Fibroblast of the aortic adventitia (primary cell): ENCODE measurements at regions not wholly inside any gene's neighbourhood (a gene's known extent, or its start where the extent isn't known, plus 50 kb on each side); places are given as distances from the start of the nearest gene placed in this dataset.

ENCODE experiments used
- DNase-seq: peaks from one replicate; pipeline ENCODE4 v3.0.0-alpha.2; 2010; ENCODE audit warnings: low read depth
- H3K4me3 ChIP-seq: 2 replicates; pipeline ENCODE4 v1.5.1; 2011; ENCODE audit warnings: low read depth, mild to moderate bottlenecking, control low read depth, low read length, moderate library complexity
- CTCF ChIP-seq: IDR thresholded peaks from 2 replicates; pipeline ENCODE4 v1.5.1; 2011; ENCODE audit warnings: mild to moderate bottlenecking, low read length, control low read depth, inconsistent platforms; ENCODE audit not compliant: insufficient read depth

GRCh38 chr5:15117688-15118087 is 246.1 kb upstream of the ANKH start:
- no peak for TF ChIP-seq CTCF
- DNase-seq = no peak
- H3K4me3 ChIP-seq = no peak overlapping the region

DNA sequence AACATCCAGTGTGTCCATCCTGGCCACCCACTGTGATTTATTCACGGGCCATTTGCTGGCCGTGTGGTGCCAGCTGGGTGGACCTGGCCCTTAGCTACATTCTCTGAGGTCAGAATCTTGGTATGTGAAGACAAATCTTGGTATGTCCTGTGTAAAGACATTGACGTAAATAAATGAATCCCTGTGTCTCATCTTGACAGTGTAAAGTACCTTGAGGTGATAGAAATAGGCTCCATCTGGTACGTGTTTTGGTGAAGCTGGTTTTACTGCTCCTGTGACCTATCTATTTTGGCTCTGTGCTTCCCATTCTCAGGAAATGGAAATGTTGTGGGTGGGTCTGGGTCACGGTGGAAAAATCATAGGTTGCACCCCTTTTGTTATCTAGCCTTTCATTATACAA is 245.4 kb upstream of the ANKH start:
- no peak for DNase-seq
- no peak overlapping the region for H3K4me3 ChIP-seq
- TF ChIP-seq CTCF = no peak

- no peak for DNase-seq
- no peak overlapping the region for H3K4me3 ChIP-seq
- TF ChIP-seq CTCF = no peak
These were observed 235.1 kb upstream of the ANKH start for GRCh38 chr5:15106530-15107283.

- TF ChIP-seq CTCF = peak; percentile 86
- H3K4me3 ChIP-seq = no peak overlapping the region
- peak; percentile 60 for DNase-seq
These were observed 234.3 kb upstream of the ANKH start for GRCh38 chr5:15105799-15106393.

DNA sequence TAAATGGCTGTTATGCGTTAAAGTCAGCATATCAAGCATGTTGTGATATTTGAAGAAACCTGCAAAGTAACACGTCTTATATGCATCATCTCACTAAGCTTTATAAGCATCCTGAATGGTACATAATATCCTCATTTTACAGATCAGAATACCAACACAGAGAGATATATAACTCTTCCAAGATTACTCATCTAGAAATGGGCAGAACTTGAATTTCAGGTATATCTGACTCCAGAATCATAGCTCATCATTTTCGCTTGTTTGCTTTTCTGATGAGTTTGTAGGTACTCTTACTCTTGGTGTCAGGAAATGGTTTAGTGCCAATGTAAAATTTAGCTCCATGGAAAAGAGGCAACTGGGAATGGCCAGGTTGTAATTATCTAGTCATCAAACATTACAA is 232.3 kb upstream of the ANKH start:
- no peak overlapping the region for H3K4me3 ChIP-seq
- no peak for TF ChIP-seq CTCF
- no peak for DNase-seq

DNA sequence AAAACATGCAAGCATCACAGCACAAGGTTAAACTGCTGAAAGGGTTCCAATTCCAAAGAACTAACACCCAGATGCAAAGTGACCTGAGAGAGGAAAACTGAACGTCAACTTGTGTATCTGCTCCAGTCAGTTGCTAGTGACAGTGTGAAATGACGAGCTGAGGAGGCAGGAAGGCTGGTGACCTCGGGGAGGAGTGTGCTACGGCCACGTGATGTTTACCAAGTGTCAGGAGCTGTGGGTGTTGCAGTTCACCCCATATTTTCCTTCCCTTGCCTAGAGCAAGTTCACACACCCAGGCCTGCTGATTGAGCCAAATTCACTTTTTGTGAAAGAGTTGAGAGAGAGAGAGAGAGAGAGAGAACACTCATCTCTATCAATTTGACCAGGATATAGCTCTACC is 231.6 kb upstream of the ANKH start:
- H3K4me3 ChIP-seq = no peak overlapping the region
- TF ChIP-seq CTCF = no peak
- no peak for DNase-seq
